HCT116 (cell line): ENCODE measurements at regions not wholly inside any gene's neighbourhood (a gene's known extent, or its start where the extent isn't known, plus 50 kb on each side); places are given as distances from the start of the nearest gene placed in this dataset.

Experiments used
- ATAC-seq: fragments of 200-7000 bp; cut with Tn5 transposase; 2 replicates; pipeline ENCODE4 v1.9.1; 2020; ENCODE audit warnings: mild to moderate bottlenecking, moderate library complexity
- BruUV-seq: library from RNA; stranded (reverse); fragments of 400-500 nt; replicated peaks from 2 replicates; lab custom pipeline; 2021; lab: Mats Ljungman, UMichigan
- CTCF ChIA-PET: fragments of 300-600 bp; sonication (Branson Sonifier 250); formaldehyde crosslinking; loops from one replicate; lab custom pipeline; 2021; ENCODE audit warnings: antibody characterized with exemption; lab: Charles Lee
- POLR2A ChIA-PET: fragments of 300-600, 350-600 bp; sonication (Branson Sonifier 250); formaldehyde crosslinking; loops from one replicate; lab custom pipeline; 2021; ENCODE audit warnings: antibody characterized with exemption; lab: Charles Lee
- RAD21 ChIA-PET, 2 experiments: fragments of 300-600 bp; sonication (Branson Sonifier 250); formaldehyde crosslinking; loops; one replicate each; lab custom pipeline; 2023; ENCODE audit warnings: low total read pairs in 2 of 2; ENCODE audit not compliant: uncharacterized antibody in 2 of 2, unreplicated experiment in 2 of 2, low non-redundant PET in 1 of 2; lab: Charles Lee
- DNase-seq: peaks from one replicate; pipeline ENCODE4 v3.0.0-alpha.2; 2010; ENCODE audit warnings: low read depth, low spot score
- H2AFZ ChIP-seq: fragments of 200-600 bp; shearing (Covaris generic), sonication (generic); 2 replicates; pipeline ENCODE4 v1.6.1; 2017; ENCODE audit warnings: low read depth, mixed run types, mixed read lengths, antibody characterized with exemption, low read length; ENCODE audit not compliant: poor library complexity, severe bottlenecking
- H3K27ac ChIP-seq: 2 replicates; pipeline ENCODE4 v1.5.1; 2012; ENCODE audit warnings: low read depth, low read length
- H3K27me3 ChIP-seq: fragments of 200-600 bp; sonication (generic); 2 replicates; pipeline ENCODE4 v1.6.1; 2016; ENCODE audit warnings: mixed run types, low read length, mixed read lengths; ENCODE audit not compliant: insufficient read depth
- H3K36me3 ChIP-seq, 2 experiments: fragments of 200-500 bp in 1 of 2; fragments of 200-600 bp in 1 of 2; sonication (Bioruptor generic) in 1 of 2; sonication (generic) in 1 of 2; 2 replicates each; pipeline versions ENCODE4 v1.5.1 to v1.6.1; 2014 to 2016; ENCODE audit warnings: low read length in 2 of 2, inconsistent platforms in 1 of 2, mixed read lengths in 1 of 2, mixed run types in 1 of 2; ENCODE audit not compliant: insufficient read depth in 2 of 2, control insufficient read depth in 1 of 2
- H3K4me1 ChIP-seq, 2 experiments: fragments of 200-600 bp in 1 of 2; sonication (generic) in 1 of 2; 2 replicates each; pipeline versions ENCODE4 v1.5.1 to v1.6.1; 2012 to 2017; ENCODE audit warnings: low read length in 2 of 2, inconsistent platforms in 1 of 2, mild to moderate bottlenecking in 1 of 2, mixed read lengths in 1 of 2, mixed run types in 1 of 2, moderate library complexity in 1 of 2; ENCODE audit not compliant: insufficient read depth in 2 of 2, control insufficient read depth in 1 of 2
- H3K4me2 ChIP-seq: fragments of 200-600 bp; sonication (generic); 2 replicates; pipeline ENCODE4 v1.6.1; 2017; ENCODE audit warnings: mixed run types, low read length, mixed read lengths
- H3K4me3 ChIP-seq, 2 experiments: fragments of 200-600 bp in 1 of 2; sonication (generic) in 1 of 2; replicated peaks in 1 of 2; 2 replicates each; pipeline ENCODE4 v1.5.1; 2011 to 2016; ENCODE audit warnings: low read length in 2 of 2, control low read depth in 1 of 2, low read depth in 1 of 2, mild to moderate bottlenecking in 1 of 2, mixed read lengths in 1 of 2, mixed run types in 1 of 2
- H3K79me2 ChIP-seq: fragments of 200-600 bp; sonication (generic); 2 replicates; pipeline ENCODE4 v1.6.1; 2017; ENCODE audit warnings: mild to moderate bottlenecking, mixed run types, low read length, moderate library complexity, mixed read lengths; ENCODE audit not compliant: insufficient read depth
- H3K9ac ChIP-seq: fragments of 200-600 bp; sonication (generic); 2 replicates; pipeline ENCODE4 v1.6.1; 2016; ENCODE audit warnings: low read length, mixed read lengths
- H3K9me2 ChIP-seq: fragments of 200-600 bp; sonication (generic), shearing (Covaris generic); 2 replicates; pipeline ENCODE4 v1.6.1; 2017; ENCODE audit warnings: mixed run types, mild to moderate bottlenecking, moderate library complexity; ENCODE audit not compliant: insufficient read depth
- H3K9me3 ChIP-seq, 2 experiments: fragments of 200-500 bp in 1 of 2; fragments of 200-600 bp in 1 of 2; sonication (Bioruptor generic) in 1 of 2; sonication (generic) in 1 of 2; 2 replicates each; pipeline ENCODE4 v1.6.1; 2014 to 2017; ENCODE audit warnings: low read length in 2 of 2, mixed read lengths in 2 of 2, inconsistent platforms in 1 of 2, low read depth in 1 of 2, mild to moderate bottlenecking in 1 of 2, mixed run types in 1 of 2, moderate library complexity in 1 of 2; ENCODE audit not compliant: control insufficient read depth in 1 of 2, insufficient read depth in 1 of 2
- H4K20me1 ChIP-seq: fragments of 200-600 bp; sonication (generic), shearing (Covaris generic); 2 replicates; pipeline ENCODE4 v1.6.1; 2017; ENCODE audit warnings: mixed run types, mild to moderate bottlenecking, moderate library complexity; ENCODE audit not compliant: insufficient read depth
- ATF3 ChIP-seq: IDR thresholded peaks from 2 replicates; pipeline ENCODE4 v1.6.1; 2012
- CBX3 ChIP-seq: IDR thresholded peaks from 2 replicates; pipeline ENCODE4 v1.6.1; 2012; ENCODE audit warnings: low read depth
- CEBPB ChIP-seq: IDR thresholded peaks from 2 replicates; pipeline ENCODE4 v1.6.1; 2012; ENCODE audit warnings: low read depth
- CTCF ChIP-seq, 3 experiments: fragments of 200-600 bp in 1 of 3; sonication (generic) in 1 of 3; IDR thresholded peaks in 2 of 3; conservative IDR thresholded peaks in 1 of 3; 2 replicates each; pipeline ENCODE4 v1.5.1; 2012 to 2017; ENCODE audit warnings: low read depth in 2 of 3, low read length in 2 of 3, antibody characterized with exemption in 1 of 3, borderline replicate concordance in 1 of 3, control low read depth in 1 of 3, mild to moderate bottlenecking in 1 of 3, mixed read lengths in 1 of 3, mixed run types in 1 of 3, moderate library complexity in 1 of 3; ENCODE audit not compliant: insufficient read depth in 1 of 3
- EGR1 ChIP-seq: IDR thresholded peaks from 2 replicates; pipeline ENCODE4 v1.6.1; 2012; ENCODE audit warnings: low read depth
- ELF1 ChIP-seq: IDR thresholded peaks from 2 replicates; pipeline ENCODE4 v1.6.1; 2012; ENCODE audit warnings: low read depth, borderline replicate concordance
- EZH2 ChIP-seq: fragments of 200-600 bp; sonication (generic); IDR thresholded peaks from 2 replicates; pipeline ENCODE4 v1.6.1; 2017; ENCODE audit warnings: antibody characterized with exemption, mixed run types
- FOSL1 ChIP-seq: IDR thresholded peaks from 2 replicates; pipeline ENCODE4 v1.6.1; 2012; ENCODE audit warnings: low read depth
- JUND ChIP-seq: IDR thresholded peaks from 2 replicates; pipeline ENCODE4 v1.6.1; 2012
- POLR2AphosphoS5 ChIP-seq: IDR thresholded peaks from 2 replicates; pipeline ENCODE4 v1.6.1; 2011; ENCODE audit warnings: mild to moderate bottlenecking, low read depth, low read length, moderate library complexity
- RAD21 ChIP-seq: IDR thresholded peaks from 2 replicates; pipeline ENCODE4 v1.6.1; 2012; ENCODE audit warnings: low read depth, mild to moderate bottlenecking
- REST ChIP-seq: IDR thresholded peaks from 2 replicates; pipeline ENCODE4 v1.6.1; 2012; ENCODE audit warnings: low read depth
- SRF ChIP-seq: IDR thresholded peaks from 2 replicates; pipeline ENCODE4 v1.6.1; 2012; ENCODE audit warnings: low read depth
- TCF7L2 ChIP-seq: IDR thresholded peaks from 2 replicates; pipeline ENCODE4 v1.7.0; 2011; ENCODE audit warnings: borderline replicate concordance, inconsistent platforms; ENCODE audit not compliant: insufficient read depth, insufficient read length; ENCODE audit errors: extremely low read depth
- YY1 ChIP-seq: IDR thresholded peaks from 2 replicates; pipeline ENCODE4 v1.6.1; 2011; ENCODE audit warnings: low read length, low read depth, moderate library complexity, mild to moderate bottlenecking; ENCODE audit not compliant: insufficient replicate concordance; ENCODE audit errors: extremely low read depth
- ZNF274 ChIP-seq: fragments of 200-500 bp; sonication (Bioruptor generic); IDR thresholded peaks from 2 replicates; pipeline ENCODE4 v1.6.1; 2014; ENCODE audit warnings: mild to moderate bottlenecking, low read depth, low read length, inconsistent platforms
- intact Hi-C: fragments of 100-400 bp; cut with micrococcal nuclease; formaldehyde crosslinking; loops from 2 replicates; pipeline ENCODE4 v1.10.0; 2022

GRCh38 chr15:72992841-72993252, 59.4 kb upstream of the NEO1 start:
- no peak overlapping the region for H3K4me3 ChIP-seq
- RAD21 ChIA-PET, result no interaction called here
- H4K20me1 ChIP-seq, result no peaks in the 10 kb centered on the region
- TF ChIP-seq POLR2AphosphoS5 (no peak), EGR1 (no peak), ELF1 (no peak), FOSL1 (no peak), EZH2 (no peak), CBX3 (no peak), TCF7L2 (no peak), ZNF274 (no peak), JUND (no peak), RAD21 (no peak)
- no peaks in the 10 kb centered on the region for H3K36me3 ChIP-seq
- 0 out of 2 replicates have a peak, but pooled peaks cover 7% of the 10 kb centered on the region for H3K27me3 ChIP-seq
- H3K4me1 ChIP-seq, result peaks cover 0 to 4% of the 10 kb centered on the region in 2 experiments; a peak in 1 of 4 replicates
- CTCF ChIA-PET, result no interaction called here
- intact Hi-C loops, result no loop called here
- POLR2A ChIA-PET, result no interaction called here
- no peaks in the 10 kb centered on the region for H3K79me2 ChIP-seq
- DNase-seq, result no peak
- ATAC-seq, result no peak
- no peak overlapping the region for H3K27ac ChIP-seq
- no peaks in the 10 kb centered on the region for H3K9me3 ChIP-seq
- no TSS peak for BruUV-seq
- no peak overlapping the region for H2AFZ ChIP-seq
- no peak overlapping the region for H3K4me2 ChIP-seq
- no peaks in the 10 kb centered on the region for H3K9me2 ChIP-seq
- H3K9ac ChIP-seq, result no peak overlapping the region

GRCh38 chr15:72991026-72991425, 61.2 kb upstream of the NEO1 start:
- Histone ChIP-seq H2AFZ (no peak overlapping the region), H3K27ac (no peak overlapping the region), H4K20me1 (no peaks in the 10 kb centered on the region), H3K36me3 (no peaks in the 10 kb centered on the region), H3K27me3 (0 out of 2 replicates have a peak, but pooled peaks cover 6% of the 10 kb centered on the region), H3K4me1 (peaks cover 0 to 4% of the 10 kb centered on the region in 2 experiments; a peak in 1 of 4 replicates), H3K9me3 (no peaks in the 10 kb centered on the region), H3K4me3 (no peak overlapping the region), H3K9ac (no peak overlapping the region), H3K9me2 (no peaks in the 10 kb centered on the region), H3K4me2 (no peak overlapping the region), H3K79me2 (no peaks in the 10 kb centered on the region)
- no peak for DNase-seq
- CTCF ChIA-PET, result no interaction called here
- POLR2A ChIA-PET, result no interaction called here
- intact Hi-C loops, result no loop called here
- no peak for ATAC-seq
- RAD21 ChIA-PET, result no interaction called here
- BruUV-seq, result no TSS peak
- TF ChIP-seq SRF (no peak), FOSL1 (no peak), YY1 (no peak), CTCF (IDR thresholded peaks at IDR 0.05 in 2 of 3, conservative IDR thresholded peaks at IDR 0.05 in 1 of 3; ENCODE audit: borderline replicate concordance in 1 of 3, insufficient read depth in 1 of 3, low read depth in 2 of 3, low read length in 2 of 3) (no peak), ATF3 (no peak), CEBPB (no peak), POLR2AphosphoS5 (no peak), RAD21 (no peak), REST (no peak)
